Thoracic aorta (tissue), 2 donors: ENCODE measurements at regions not wholly inside any gene's neighbourhood (a gene's known extent, or its start where the extent isn't known, plus 50 kb on each side); places are given as distances from the start of the nearest gene placed in this dataset.

Experiments used
- ATAC-seq: fragments of 150-250 bp; one replicate; pipeline ENCODE4 v1.8.0; 2017; ENCODE audit warnings: low read depth; ENCODE audit not compliant: insufficient number of reproducible peaks, low FRiP score
- DNase-seq: peaks from one replicate; pipeline ENCODE4 v3.0.0-alpha.2; 2020; ENCODE audit warnings: low spot score
- H3K27ac ChIP-seq, 2 donors: fragments of 200-600 bp; sonication (generic); 1 replicate in 1 of 2; 2 replicates in 1 of 2; pipeline ENCODE4 v1.5.1; 2016; ENCODE audit warnings: mild to moderate bottlenecking in 2 of 2, moderate library complexity in 2 of 2
- H3K27me3 ChIP-seq: fragments of 200-600 bp; sonication (generic); replicated peaks from 2 replicates; pipeline ENCODE4 v1.6.0; 2016; ENCODE audit warnings: mild to moderate bottlenecking; ENCODE audit not compliant: insufficient read depth
- H3K36me3 ChIP-seq: fragments of 200-600 bp; sonication (generic); one replicate; pipeline ENCODE4 v1.5.1; 2016
- H3K4me1 ChIP-seq, 2 donors: fragments of 200-600 bp; sonication (generic); 1 replicate in 1 of 2; 2 replicates in 1 of 2; pipeline versions ENCODE4 v1.5.1 to v1.6.0; 2016; ENCODE audit warnings: low read depth in 2 of 2, mild to moderate bottlenecking in 1 of 2; ENCODE audit not compliant: control insufficient read depth in 1 of 2
- H3K4me3 ChIP-seq: fragments of 200-600 bp; sonication (generic); 2 replicates; pipeline ENCODE4 v1.5.1; 2016; ENCODE audit warnings: mild to moderate bottlenecking
- H3K9me3 ChIP-seq: fragments of 200-600 bp; sonication (generic); 2 replicates; pipeline ENCODE4 v1.5.1; 2016
- TF ChIP-seq, protein P1 (sequence below): fragments of 200-600 bp; sonication (generic); IDR thresholded peaks from one replicate; pipeline ENCODE4 v1.5.1; 2019; ENCODE audit warnings: antibody characterized with exemption

DNA sequence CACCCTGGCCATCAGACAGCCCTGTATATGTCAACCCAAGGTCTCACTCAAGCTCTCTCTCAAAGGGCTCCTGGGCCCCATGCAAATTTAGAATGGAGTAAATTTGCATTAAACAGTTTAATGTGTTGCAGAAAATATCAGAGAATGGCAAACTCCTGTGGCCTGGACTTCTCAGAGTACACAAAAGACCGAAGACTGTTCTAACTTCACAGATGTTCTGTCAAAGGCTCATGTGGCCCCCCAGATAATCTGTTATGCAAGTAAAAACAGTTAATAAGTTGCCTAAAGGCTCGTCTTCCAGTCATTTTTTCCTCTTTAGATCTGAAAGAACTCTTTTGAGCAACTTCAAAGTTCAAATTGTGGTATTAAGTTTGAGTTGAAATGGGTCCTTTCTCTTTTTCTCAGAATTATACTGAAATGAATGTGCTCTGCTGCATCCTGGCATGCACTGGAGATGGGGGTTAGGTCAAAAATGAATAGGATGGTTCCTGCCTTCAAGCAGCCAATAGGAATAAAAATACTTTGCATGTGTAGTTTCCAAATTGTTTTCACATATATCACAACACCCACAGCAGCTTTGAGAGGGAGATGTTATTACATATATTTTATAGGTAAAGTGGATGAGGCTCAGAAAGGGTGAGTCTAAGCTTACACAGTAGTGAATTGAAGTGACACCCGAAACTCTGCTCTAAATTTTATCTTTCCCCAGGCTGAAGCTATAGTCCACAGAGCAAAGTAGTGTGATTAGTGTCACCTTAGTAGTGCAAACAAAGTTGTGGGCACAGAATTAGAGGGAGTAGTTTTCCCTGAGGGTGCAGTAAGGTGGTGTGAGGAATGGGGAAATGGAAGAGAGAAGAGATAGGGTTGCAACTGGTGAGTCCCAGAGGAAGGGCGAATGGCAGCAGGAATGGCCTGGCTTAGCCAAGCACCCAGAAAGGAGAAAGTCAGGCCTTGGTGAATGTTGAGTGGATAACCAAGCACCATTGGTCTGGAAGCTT is 205.0 kb upstream of the RFC3 start:
- Histone ChIP-seq H3K4me3 (no peak overlapping the region), H3K4me1 (peaks cover 14 to 25% of the 10 kb centered on the region in 2 donors), H3K9me3 (no peaks in the 10 kb centered on the region), H3K27ac (peak overlapping the region; percentile 86 to 88), H3K27me3 (no peaks in the 10 kb centered on the region), H3K36me3 (no peaks in the 10 kb centered on the region)
- TF ChIP-seq, protein P1, sequence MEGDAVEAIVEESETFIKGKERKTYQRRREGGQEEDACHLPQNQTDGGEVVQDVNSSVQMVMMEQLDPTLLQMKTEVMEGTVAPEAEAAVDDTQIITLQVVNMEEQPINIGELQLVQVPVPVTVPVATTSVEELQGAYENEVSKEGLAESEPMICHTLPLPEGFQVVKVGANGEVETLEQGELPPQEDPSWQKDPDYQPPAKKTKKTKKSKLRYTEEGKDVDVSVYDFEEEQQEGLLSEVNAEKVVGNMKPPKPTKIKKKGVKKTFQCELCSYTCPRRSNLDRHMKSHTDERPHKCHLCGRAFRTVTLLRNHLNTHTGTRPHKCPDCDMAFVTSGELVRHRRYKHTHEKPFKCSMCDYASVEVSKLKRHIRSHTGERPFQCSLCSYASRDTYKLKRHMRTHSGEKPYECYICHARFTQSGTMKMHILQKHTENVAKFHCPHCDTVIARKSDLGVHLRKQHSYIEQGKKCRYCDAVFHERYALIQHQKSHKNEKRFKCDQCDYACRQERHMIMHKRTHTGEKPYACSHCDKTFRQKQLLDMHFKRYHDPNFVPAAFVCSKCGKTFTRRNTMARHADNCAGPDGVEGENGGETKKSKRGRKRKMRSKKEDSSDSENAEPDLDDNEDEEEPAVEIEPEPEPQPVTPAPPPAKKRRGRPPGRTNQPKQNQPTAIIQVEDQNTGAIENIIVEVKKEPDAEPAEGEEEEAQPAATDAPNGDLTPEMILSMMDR = no peak
- ATAC-seq (no peak), DNase-seq (no peak)

DNA sequence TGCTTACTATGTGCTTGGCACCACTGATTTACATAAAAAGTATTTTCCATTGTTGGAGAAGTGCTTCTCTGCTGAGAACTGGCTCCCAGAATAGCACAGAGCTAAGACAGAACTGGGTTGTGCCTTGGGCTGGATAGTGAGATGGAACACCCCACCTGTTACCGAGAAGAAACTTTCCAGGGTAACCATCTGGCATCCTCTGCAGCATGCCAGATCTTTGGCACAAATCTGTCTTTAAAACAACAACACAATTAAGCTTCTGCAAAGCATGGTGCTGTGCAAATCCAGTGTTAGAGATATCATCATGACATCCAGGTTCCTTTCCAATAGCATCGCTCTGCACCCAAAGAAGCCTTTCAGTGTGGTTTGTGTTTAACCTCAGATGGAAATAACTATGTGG is 202.5 kb upstream of the RFC3 start:
- peaks cover 10 to 18% of the 10 kb centered on the region in 2 donors for H3K4me1 ChIP-seq
- no peak overlapping the region for H3K4me3 ChIP-seq
- no peak for ATAC-seq
- H3K36me3 ChIP-seq = no peaks in the 10 kb centered on the region
- TF ChIP-seq, protein P1 = no peak
- DNase-seq = no peak
- no peaks in the 10 kb centered on the region for H3K9me3 ChIP-seq
- H3K27me3 ChIP-seq = no peaks in the 10 kb centered on the region
- no peak overlapping the region for H3K27ac ChIP-seq

DNA sequence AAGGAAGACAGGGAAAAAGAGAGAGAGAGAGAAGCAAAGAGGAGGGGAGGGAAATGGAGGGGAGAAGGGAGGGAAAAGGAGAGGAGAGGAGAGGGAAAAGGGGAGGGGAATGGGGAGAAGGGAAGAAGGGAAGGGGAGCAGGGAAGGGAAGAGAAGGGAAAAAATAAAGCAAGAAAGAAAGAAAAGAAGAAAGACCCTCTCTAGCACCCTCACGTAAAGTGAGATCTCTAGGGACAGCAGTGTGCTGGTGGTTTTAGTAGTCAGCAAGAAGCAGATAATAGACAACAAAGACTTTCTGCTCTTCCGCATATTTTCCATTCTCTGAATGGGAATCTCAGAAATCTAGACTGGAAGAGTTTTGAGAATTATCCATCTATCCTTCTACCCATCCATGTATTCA is 201.8 kb upstream of the RFC3 start:
- no peak overlapping the region for H3K4me3 ChIP-seq
- no peak overlapping the region for H3K27ac ChIP-seq
- H3K4me1 ChIP-seq = peaks cover 10 to 15% of the 10 kb centered on the region in 2 donors
- H3K36me3 ChIP-seq = no peaks in the 10 kb centered on the region
- DNase-seq (no peak), ATAC-seq (no peak)
- TF ChIP-seq, protein P1 = no peak
- H3K27me3 ChIP-seq = no peaks in the 10 kb centered on the region
- H3K9me3 ChIP-seq = no peaks in the 10 kb centered on the region

DNA sequence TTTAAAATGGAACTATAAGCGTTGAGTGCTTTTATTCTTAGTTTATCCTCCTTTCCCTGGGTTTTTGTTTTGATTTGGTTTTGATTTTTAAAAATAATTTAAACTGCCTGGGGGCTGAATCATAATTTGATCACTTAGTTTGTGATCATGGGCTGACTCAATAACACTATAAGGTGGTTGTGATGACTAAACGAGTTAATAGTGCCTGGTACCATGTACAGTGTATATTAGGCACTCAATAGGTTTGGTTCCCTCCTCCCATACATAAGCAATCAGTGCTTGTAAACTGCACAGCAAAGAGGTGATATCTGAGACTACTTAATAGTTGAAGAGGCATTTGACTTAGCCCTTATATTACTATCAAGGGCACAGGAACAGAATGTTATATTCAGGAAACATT is 200.9 kb upstream of the RFC3 start:
- Histone ChIP-seq H3K27ac (no peak overlapping the region), H3K4me1 (peaks cover 3 to 7% of the 10 kb centered on the region in 2 donors), H3K27me3 (no peaks in the 10 kb centered on the region), H3K36me3 (no peaks in the 10 kb centered on the region), H3K4me3 (no peak overlapping the region), H3K9me3 (no peaks in the 10 kb centered on the region)
- ATAC-seq = no peak
- TF ChIP-seq, protein P1 = no peak
- DNase-seq = no peak

DNA sequence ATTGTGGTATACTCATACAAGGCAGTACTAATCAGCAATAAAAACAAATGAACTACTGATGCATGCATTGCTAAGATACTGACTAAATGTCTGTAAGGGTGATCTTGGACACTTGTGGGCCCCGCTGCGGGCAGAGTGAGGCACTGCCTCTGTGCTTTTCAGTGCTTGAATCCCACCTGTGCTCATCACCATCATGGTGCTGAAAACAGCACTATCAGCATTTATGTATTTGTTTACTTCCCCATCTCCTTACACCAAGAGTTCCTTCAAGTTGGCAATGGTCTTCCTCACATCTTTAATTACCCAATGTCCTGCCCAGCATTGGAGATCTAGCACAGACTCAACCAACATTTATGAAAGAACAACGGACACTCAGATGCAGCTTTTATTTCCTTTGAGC is 193.7 kb upstream of the RFC3 start:
- Histone ChIP-seq H3K4me3 (no peak overlapping the region), H3K27ac (no peak overlapping the region), H3K9me3 (no peaks in the 10 kb centered on the region), H3K27me3 (no peaks in the 10 kb centered on the region), H3K36me3 (no peaks in the 10 kb centered on the region), H3K4me1 (no peaks in the 10 kb centered on the region)
- DNase-seq (no peak), ATAC-seq (no peak)
- TF ChIP-seq, protein P1 = no peak
